NCI-H510A (cell line): ENCODE measurements at regions not wholly inside any gene's neighbourhood (a gene's known extent, or its start where the extent isn't known, plus 50 kb on each side); places are given as distances from the start of the nearest gene placed in this dataset.

Source experiments
- DNase-seq: peaks from one replicate; lab custom pipeline; 2025; lab: John Stamatoyannopoulos, UW

DNA sequence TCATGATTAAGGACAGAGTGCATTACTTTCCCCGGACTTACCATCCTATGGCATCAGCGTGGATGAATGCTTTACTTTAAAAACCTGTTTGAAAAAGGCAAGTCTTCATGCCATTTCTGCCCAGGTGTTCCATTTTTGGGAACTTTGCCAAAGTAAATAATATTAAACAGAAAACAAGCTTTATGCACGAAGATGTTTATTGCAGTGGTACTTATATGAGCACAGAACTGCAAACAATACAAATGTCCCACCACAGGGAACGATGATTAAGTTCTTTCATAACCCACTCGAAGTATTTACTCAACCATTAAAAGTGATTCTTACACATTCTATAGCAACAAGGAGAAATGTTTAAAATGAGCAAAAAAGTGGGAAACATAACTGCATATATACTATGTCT lies 109.7 kb upstream of the GDF10 start:
- DNase-seq: no peak

DNA sequence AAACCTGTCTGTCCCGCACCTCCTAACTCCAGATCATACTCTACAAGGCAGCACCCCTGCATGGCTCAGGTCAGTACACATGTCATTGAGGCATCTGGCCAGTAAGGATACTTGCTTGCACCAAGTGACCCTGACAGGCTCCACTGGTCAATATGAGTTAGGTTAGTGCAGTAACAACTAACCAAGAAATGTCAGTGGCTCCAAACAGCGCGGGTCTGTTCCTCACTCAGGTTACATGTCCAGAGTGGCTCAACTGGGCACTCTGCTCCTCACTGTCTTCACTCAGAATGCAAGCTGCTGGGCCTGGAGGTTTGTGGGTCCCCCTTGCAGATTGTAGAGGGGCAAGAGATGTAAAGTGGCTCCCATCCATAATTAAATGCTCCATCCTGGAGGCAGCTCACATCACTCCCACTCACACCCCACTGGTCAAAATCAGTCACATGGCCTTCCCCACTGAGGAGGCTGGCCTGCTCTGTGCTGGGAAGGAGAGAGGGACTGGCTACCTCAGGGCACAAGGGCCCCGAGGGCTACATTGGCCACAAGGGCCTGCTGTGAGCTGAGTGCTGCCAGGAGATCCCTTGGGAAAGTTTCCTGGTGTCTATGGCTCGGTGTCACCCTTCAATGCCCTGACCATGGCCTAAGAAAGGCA lies 109.1 kb upstream of the GDF10 start:
- no peak for DNase-seq

DNA sequence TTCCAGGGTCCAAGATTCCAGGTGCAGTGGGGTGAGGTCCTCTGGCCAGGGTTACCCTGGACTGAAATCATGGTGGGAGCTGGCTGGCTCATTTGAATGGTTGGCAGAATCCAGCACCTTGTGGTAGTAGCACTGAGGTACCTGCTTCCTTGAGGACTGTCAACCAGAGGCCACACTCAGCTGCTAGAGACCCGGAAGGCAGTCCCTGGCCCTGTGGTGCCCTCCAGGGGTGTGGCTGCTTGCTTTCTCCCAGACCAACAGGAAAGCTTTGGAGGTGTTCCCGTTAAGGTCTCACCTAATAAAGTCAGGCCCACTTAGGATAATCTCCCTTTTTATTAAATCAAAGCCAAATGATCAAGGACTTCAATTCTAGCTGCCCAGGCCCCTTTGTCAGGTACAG lies 107.7 kb upstream of the GDF10 start:
- no peak for DNase-seq

DNA sequence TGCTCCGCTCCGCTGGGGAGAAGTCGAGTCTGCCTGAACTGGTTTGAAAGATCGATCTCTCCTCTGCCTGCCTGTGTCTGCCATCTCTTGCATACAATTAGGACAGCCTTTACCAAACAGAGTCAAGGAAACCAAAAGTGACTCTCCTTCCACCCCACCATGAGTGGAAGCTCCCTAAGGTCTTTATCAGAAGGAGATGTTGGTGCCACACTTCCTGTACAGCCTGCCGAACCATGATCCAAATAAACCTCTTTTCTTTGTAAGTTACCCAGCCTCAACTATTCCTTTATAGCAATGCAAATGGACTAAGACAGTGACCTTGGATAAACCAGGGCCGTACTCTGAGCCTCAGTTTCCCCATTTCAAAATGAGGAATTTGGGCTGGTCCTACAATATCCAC lies 106.3 kb upstream of the GDF10 start:
- DNase-seq: no peak

DNA sequence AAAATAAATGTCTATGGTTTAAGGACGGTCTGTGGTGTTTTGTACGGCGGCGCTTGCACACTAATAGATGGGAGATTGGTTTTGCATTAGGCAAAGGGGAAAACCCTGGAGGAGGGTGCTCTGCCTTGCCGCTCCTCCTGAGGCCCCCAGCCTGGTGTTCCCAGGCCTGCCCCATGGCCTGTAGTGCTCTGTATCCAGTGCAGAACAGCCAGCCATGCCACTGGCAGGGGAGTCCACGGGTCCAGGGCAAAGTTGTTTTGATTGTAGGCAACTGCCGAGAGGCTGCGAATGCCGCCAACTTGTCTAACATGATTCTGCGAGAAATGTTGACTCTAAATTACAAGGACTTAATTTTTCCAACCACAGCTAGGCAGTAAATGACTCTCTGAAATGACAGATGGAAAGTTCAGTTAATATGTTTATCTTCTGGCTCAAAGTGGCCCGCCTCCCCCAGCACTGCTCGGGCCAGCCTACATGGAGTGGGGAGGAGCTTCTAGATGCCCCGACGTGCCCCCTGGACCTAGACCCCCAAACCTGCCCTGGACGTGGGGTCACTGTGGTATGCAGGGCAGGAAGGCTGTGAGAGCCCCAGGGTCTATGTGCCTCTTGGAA lies 104.6 kb upstream of the GDF10 start:
- DNase-seq: no peak

DNA sequence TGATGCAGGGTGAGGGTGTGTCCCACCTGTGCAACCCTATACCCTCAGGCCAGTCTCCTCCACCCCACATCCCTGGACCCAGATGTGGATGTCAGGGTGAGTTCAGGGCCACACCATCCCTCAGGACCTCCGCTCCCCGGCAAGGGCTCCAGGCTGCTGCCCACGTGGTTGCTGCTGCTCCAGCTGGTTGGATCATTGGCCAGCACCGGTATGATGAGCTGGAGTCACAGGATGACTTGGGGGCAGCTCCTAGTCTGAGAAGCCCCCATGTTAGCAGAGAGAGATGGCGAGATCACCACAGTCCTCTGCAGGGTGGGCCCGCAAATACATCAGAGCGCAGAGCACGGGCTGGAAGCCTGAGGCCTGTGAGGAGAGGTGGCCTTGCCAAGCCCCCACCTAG lies 103.3 kb upstream of the GDF10 start:
- DNase-seq: no peak

DNA sequence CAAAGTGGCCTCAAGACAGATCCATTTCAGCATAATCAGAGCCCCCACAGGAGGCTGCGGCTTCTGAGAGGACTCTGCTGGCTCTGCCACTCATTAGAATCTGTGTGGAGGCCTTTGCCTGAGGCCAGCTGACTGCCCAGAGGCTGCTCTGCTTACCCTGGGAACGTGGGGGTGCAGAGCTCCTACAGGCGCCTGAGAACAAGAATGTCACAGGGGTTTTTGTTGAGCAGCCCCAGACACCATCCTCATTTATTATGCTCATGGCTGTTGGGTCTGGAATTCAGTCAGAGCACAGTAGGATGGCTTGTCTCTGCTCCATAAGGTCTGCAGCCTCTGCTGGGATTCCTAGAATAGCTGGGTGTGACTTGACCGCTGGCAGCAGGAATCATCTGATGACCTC lies 101.8 kb upstream of the GDF10 start:
- DNase-seq: no peak

DNA sequence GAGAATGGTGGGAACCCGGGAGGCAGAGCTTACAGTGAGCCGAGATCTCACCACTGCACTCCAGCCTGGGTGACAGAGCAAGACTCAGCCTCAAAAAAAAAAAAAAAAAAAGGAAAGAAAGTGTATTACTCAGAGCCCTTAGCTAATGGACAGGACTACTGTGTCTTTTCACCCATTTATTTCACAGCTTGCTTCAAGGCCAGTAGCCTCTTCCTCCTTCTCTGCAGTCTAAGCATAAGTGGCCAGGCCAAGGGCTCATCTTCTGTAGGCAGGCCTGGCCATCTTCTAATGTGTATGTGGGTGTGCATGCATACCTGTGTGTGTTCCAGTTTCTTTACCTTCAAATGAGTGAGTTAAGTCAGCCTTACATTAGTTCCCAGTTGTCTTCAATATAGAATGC lies 94.8 kb upstream of the GDF10 start:
- DNase-seq: no peak

DNA sequence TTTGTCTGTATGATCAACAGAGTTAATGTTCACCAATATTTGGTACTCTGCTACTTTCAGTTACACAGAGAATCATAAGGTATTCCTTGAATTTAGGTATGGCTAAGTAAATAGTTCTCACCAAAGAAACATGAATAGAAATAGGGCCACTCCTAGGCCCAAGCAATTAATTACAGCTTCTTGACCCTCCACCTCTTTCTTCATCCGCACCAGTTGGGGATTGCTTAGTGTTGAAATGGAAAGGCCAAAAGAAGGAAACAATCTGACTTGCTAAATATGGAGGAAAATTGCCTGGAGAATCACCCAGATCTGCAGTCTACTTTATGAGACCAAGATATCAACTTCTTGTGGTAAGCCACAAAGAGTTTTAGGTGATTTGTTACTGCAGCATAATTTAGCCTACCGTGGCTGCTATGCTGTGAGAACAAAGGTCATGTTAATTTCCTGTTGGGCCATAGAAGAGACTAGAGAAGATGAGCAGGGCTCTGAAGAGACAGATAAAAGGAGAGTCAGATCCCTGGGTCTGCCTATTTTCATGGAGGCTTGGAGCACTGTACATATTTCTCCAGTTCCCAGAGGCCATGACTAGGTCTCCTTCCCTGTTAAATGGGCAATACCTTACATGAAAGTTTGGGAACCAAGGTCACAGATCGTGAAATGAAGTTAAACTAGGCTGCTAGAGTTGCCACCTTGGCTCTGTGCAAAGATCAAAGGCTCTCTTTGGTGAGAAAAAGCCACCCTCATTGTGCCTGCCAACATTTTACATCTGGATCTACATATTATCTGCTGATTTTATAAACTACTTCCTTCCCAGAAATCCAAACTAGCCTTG lies 93.3 kb upstream of the GDF10 start:
- no peak for DNase-seq

DNA sequence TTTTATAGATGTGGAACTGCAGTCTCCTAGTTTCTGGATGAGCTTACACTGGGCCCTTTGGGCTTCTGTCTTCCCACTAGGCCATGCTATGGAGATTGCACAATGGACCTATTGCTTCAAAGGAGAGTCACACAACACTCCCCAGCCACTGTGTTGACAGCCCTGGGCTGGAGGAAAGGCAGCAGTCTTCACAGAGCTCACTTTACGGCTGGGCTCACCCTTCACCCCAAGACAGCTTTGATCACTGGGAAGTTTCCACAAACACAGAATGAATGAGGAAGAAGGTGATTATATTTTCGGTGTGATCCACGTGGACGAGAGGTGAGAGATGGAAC lies 92.7 kb upstream of the GDF10 start:
- no peak for DNase-seq

DNA sequence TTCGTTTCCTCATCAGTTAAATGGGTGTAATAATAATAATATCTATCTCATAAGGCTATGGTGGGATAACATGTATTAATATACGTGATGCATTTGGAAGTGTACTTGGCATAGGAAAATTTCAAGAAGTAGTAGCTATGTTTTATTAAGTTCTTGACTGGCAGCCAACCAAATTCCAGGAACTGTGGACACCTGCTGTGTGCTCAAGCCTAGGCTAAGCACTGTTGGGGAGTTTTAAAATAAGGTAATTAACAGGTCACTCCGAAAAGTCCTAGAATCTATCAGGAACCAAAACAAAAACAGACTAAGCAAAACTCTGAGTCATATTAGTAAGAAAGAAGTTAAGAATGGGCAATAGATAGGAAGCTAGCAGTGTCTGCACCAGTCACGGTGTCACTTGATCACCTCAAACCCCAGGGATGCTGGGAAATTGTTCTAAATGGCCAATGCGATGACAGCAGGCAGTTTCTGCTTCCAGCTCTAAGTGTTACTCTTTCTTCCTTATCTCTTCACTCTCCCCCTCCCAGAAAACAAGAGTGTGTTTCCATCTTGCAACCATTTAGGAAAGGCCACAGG lies 92.0 kb upstream of the GDF10 start:
- no peak for DNase-seq

DNA sequence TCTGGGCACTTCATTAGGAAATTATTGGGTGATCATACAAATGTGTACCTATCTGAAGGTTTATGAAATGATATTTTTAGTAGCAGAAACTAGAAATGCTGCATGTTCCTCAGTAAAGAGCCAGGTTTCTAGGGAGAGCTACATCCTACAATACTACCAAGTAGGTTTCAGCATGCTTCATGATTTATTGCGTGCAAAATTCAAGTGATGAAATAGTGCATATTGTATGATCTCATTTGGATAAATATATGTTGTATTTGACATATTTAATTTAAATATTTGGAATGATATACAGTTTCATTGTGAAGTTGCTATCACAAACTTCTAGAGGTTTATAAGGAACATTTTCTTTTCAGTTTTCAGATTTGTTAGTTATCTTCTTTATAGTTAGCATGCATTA lies 90.5 kb upstream of the GDF10 start:
- no peak for DNase-seq

DNA sequence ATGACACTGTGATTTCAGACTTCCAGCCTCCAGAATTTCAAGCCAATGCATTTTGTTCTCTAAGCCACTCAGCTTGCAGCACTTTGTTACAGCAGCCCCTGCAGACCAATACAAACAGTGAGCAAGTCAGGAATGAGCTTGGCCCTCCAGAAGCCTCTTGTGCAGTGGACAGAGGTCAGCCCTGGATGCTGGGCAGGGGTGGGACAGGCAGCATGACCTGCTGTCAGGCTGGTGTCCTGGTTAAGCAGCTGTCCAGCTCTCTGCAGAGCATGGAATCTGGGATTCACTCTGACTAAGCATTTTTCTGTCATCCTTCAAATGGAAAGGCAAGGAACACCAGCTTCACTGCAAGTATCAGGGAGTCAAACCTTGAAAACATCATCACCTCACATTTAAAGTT lies 85.5 kb upstream of the GDF10 start:
- DNase-seq: no peak

DNA sequence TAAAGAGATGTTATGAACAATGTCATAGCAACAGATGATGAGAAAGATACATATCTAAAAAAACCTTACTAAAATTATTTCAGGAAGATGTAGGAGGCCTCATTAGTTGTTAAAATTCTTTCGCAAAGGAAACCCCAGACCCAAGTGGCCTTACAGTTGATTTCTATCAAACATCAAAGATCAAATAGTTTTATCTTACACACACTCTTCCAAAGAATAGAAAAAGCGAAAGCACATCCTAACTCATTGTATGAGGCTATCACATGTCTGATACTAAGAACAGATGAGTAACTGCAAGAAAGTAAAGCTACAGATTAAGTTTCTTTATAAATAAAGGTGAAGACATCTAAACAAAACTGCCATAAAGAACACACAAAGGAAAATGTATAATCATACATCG lies 82.9 kb upstream of the GDF10 start:
- DNase-seq: no peak

DNA sequence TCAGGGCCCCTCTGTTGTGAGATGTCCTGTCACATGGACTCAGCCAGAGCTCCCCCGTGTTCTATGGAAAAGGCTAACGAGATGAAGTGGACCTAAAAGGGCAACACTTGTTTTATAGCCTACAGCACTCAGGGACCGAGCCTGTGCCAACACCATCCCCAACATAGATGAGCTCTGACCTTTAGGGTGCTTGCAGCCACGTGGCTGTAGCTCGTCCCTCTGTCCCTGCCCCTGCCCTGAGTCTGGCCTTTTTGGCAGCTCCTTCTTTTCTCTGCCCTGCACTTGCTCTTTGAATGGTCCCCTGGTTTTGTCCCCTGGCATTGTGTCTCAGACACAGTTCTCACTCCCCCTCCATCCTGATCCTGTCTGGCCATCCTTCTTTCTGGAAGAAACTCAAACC lies 81.2 kb upstream of the GDF10 start:
- DNase-seq: no peak

DNA sequence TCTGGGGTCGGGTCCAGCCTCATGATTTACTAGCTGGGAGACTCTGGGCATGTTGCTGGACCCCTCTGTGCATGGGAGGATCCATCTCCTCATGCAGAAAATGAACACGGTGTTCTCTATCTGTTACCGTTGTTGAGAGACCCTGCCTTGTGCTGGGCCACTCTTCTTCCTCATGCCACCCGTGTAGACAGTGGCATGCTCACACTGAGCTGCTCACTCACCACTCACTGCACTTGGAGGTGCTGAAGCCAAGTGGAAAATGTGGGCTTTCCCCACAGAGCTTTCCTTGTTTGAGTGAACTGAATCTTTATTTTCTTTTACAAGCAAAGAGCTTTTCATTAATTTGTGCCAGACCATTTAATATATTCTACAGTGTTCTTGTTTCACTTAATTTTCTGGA lies 77.5 kb upstream of the GDF10 start:
- DNase-seq: no peak

DNA sequence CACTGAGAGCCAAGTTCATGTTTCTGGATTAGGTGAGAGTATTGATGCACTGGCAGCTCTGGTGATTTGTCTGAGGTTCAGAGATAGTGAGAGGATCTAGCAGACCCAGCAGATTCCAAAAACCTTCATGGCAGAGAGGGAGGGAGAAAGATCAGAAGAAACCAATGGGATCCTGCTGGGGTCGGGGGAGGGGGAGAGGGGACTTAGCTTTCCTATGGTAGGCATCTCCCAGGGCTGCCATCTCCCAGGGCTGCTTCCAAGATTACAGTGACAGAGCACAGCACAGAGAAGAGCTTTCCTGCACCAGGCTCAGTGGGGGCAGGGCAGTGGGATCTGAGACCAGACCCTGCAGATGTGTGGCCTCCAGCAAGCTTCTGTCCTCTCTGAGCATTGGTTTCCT lies 76.8 kb upstream of the GDF10 start:
- no peak for DNase-seq

DNA sequence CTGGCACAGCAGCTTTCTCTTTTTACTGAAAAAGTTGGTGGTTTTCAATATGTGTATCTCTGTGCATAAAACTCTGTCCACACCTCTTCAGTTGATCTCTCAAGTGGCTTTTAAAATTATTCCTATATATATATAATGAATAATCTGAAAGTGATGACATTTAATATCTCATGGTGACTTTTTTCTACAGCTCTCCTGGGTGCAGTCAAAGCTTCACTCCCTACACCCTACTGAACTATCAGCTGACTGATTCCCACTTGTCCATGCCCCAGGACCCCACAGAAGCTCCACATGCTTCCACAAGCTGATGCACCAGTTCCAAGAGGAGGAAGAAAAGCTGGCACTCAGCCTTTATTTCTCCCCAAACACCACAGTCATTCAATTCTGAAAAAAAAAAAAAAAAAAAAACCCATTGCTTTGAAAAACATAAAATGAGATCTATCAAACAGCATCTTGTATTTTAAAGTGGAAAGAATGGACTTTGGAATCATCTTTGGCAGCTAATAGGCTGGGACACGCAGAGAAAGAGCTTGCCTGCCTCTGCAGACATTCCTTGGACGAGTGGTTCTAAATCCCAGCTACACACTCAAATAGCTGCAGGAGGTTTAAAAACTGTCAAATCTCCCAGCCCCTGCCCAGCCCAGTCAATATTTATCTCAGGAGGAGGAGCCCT lies 75.3 kb upstream of the GDF10 start:
- DNase-seq: no peak

DNA sequence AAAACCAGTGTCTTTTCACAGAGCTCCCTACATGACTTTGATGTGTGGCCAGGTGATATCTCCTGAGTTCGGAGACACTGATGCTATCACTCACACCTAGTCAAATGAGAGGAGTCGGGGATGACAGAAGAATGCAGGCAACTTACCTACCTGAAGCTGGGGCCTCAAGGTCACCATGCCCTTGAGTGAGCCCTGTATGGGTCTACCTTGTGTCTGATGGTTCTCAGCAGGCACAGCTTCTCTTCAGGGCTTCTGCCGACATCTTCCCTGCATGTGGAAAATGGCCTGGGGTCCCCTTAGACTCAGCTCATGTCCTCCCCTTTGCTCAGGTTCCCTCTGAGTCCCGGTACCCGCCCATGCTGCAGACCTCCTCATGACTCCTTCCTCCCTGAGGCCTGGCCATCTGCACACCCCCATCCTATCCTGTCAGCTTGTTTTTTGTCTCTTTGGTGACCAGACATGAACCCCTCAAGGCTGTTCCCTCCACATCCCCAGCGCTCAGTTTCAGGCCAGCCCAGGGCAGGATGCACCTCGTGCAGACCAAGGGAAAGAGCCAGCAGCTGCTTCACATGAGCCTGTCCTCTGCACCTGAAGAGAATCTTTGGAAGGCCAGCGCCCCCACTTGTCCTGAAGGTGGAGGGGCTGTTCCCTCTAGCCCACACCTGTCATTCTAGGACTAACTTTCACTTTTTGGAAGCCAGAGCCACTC lies 74.6 kb upstream of the GDF10 start:
- no peak for DNase-seq

DNA sequence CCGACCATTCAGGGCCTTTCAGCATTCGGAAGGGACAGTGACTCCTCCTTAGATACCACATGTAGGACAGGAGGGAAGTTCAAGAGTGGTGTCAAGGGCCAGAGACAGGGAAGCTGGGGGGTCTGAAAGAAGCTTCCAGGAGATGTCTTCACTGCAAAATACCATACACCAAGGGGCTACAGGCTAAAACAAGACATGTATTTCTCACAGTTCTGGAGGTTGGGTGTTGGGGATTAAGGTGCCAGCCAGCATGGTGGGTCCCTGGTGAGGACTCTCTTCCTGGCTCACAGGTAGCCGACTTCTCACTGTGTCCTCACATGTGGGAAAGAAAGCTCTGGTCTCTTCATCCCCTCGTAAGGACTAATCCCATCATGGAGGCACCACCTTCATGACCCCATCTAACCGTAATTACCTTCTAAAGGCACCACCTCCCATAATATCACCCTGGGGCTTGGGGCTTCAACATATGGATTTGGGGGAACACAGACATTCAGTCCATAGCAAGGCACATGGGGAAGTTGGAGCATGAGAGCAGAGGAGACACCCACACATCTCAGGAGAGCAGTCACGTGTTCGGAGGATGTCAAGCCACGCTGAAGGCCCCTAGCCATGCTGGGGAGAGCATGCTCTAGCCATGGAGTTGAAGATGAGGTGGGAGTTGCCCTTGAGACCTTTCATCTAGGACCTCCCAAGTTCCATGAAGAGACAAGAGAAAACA lies 73.9 kb upstream of the GDF10 start:
- DNase-seq: no peak

DNA sequence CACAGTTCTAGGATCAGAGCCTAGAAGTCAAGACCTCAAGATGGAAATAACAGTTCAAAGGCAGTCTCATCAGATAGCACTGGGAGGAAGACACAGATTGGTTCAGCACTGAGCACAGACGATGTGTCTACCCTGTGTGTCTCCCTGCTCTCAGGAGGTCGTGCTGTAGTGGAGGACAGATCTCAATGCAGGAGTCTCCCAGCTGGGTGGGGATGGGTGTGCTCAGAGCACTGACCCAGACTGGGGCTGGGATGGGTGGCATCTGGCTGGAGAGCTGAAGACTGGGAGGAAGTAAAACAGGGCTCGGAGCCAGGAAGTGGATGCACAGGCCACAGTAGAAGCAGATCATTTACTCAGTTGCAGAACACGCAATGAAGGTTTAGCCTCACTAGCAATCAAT lies 69.5 kb upstream of the GDF10 start:
- no peak for DNase-seq
